ENCODE measurements at regions not wholly inside any gene's neighbourhood (a gene's known extent, or its start where the extent isn't known, plus 50 kb on each side); places are given as distances from the start of the nearest gene placed in this dataset.

DNA sequence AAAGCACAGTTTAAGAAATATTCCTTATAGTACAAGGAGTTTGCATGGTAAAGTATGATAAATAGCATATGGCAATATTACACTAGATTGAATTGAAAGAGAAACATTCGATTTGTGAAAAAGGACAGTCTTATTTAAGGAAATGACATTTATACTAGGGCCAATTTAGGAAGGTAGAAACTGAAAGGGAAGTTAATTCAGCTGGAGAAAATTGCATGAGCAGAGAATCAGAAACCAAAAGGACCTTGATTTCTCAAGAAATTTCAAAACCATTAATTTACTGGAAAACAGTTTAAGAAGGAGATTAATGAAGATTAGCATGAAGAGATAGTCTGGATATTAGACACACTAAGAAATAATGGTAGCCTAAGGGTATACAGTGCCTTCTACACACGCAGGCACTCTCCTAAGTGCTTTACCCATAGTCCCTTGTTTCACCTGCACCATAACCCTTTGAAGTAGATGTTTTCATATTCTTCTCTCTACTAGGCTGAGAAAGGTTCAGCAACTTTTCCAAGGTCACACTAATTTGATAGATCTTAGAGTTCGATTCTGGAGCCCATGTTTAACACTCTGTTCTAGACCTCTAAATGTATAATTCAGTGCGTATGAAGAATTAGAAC is 259.1 kb upstream of the SLIT2 start:
- no peak for DNase-seq

DNA sequence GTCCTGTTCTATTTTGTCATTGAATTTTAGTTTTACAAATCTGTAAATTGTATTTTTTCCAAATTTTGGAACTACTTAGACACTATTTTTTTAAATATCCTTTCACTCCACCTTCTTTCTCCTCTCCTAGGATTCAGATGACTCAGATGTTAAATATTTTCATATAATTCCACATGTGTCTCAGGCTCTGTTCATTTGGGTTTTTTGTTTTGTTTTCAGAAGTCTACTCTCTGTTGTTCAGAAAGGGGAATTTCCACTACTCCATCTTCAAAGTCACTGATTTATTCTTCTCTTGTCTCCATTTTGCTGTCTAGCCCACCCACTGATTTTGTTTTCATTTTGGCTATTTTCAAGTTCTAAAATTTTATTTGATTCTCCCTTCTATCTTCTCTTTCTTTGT is 264.0 kb upstream of the SLIT2 start:
- DNase-seq, result no peak

- DNase-seq, result no peak
These were observed 268.6 kb upstream of the SLIT2 start for GRCh38 chr4:19983072-19983471.

DNA sequence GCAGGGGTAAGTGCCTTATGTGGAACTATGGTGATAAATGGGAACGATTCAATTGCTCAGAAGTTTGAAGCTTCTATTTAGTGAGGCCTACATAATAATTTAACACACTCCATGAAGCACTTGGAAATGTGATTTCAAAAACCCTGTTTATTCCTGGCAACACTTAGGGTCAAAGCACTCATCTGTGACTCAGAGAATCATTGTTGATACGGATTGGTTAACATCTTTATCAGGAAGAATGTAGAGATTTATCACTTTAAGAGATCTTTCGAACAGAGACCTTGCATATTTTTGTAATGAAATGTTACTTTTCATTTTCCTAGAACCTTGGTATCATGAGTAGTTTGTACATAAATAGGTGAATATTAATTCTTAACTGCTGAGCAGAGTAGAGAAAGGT is 269.1 kb upstream of the SLIT2 start:
- no peak for DNase-seq

GRCh38 chr4:19971829-19972228 is 279.9 kb upstream of the SLIT2 start:
- no peak for DNase-seq

GRCh38 chr4:19969492-19969891 is 282.2 kb upstream of the SLIT2 start:
- no peak for DNase-seq

GRCh38 chr4:19961091-19961490 is 290.6 kb upstream of the SLIT2 start:
- DNase-seq, result no peak

DNA sequence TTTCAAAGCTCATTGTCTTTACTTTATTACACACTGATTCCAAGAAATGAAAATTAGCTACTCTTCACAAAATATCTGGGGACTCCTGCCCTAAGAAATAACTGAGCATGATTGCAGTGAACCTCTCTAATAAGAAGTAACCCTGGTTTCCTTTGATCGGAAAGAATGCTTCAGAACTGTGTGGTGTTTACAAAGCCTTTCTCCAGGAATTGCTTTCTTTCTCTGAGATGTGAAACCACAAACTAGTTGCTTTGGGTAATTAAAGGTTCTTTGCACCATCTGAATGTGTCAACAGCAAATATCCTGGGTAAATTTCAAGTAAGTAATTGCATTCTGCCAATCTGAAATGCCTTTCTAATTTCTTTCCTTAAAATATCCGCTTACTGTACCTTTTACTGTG is 292.9 kb upstream of the SLIT2 start:
- DNase-seq, result no peak

- DNase-seq, result peak; percentile 20
These were observed 304.4 kb upstream of the SLIT2 start for GRCh38 chr4:19947349-19947748.

DNA sequence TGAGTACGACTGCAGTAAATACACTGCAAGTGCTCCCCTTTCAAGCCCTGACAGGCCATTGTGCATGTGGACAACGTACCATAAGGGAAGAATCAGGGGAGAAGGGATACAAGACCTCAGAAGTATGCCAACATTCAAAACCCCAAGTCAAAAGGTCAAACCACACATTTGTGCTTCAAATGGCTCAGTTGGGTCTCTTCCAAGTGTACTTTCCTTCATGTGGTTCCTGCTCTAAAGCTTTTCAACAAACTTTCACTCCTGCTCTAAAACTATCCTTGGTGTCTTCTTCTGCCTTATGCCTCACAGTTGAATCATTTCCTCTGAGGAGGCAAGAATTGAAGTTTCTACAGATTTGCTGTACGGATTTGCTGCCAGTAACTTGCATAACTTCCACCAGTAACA is 305.7 kb upstream of the SLIT2 start:
- peak; percentile 62 for DNase-seq

DNA sequence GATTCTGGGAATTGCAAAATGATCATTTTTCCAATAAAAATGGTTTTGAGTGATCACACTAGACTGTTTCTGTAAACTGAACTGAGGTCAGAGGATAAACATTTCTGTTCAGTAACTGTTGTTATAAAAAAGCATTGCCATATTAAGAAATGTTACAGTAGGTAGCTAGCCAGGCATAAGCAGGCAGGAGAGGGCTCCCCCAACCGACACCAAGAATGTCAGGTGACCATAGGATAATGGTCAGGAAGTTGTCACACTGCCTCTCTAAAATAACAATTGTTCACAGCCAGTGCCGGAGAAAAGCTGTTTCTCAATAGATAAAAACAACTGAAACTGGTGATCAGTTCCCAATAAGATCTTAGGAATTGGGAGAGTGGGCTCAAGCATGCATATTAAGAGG is 306.2 kb upstream of the SLIT2 start:
- no peak for DNase-seq

DNA sequence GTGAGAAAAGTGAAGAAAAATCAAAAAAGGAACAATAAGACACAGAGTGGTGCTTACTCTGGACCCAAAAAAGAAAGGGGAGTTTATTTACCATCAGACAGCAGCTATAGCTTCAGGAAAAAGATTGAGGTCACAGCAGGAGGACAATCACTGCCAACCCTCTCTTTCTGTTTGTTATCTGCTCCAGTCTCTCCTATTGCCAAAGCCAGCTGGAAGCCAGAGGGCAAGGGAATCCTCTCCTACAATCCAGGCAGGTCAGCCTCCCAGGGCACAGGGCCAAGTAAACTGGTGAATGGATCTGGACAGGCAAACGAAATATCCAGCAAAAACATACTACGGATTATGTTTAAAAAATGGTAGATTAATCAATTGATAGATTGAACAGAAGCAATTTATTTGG is 306.9 kb upstream of the SLIT2 start:
- DNase-seq, result no peak

DNA sequence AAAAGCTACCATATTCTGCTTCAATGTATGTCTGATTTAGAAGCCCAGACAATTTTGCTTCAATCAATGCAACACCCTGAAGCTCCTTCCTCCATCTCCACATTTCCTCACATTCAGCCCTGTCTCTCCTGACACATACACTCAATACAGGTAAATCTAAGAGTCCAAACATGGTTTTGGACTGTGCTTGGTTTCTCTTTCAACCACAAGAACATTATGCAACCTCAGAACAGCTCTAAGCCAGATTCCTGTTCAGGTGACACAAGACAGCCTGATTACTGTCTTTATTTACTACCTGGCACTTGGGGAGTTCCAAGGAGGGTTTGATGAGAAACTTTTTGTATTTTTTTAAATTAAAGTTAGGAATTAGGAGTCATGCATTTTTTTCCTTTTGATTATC is 307.5 kb upstream of the SLIT2 start:
- no peak for DNase-seq

- no peak for DNase-seq
These were observed 310.3 kb upstream of the SLIT2 start for GRCh38 chr4:19941434-19941833.

DNA sequence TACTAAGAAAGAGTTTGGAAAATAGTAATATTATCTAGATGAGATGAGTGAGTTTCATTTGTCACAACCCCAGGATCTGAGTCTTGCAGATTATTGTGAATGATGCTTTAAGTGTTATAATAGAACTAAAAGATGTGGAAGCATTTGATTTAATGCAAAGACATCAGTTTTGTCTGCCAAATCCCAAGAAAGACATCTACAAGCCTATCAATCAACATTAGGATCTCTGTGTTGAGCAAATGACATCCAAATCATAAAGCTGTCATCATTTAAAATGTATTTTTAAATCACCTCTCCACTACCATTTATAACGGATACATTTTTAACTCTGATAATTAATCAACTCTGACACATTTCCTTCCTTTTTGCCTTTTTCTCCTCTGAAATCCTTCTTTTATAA is 310.8 kb upstream of the SLIT2 start:
- DNase-seq, result no peak

- no peak for DNase-seq
These were observed 315.2 kb upstream of the SLIT2 start for GRCh38 chr4:19936476-19936875.

DNA sequence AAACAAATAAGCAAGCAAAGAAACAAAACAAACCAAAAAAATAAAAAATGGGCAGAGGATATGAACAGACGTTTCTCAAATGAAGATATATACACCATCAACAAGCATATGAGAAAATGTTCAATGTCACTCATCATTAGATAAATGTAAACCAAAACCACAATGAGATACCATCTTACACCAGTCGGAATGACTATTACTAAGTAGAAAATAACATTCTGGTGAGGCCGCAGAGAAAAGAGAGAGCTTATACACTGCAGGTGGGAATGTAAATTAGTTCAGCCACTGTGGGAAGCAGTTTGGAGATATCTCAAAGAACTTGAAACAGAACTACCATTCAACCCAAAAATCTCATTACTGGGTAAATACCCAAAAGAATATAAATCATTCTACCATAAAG is 321.0 kb upstream of the SLIT2 start:
- no peak for DNase-seq

DNA sequence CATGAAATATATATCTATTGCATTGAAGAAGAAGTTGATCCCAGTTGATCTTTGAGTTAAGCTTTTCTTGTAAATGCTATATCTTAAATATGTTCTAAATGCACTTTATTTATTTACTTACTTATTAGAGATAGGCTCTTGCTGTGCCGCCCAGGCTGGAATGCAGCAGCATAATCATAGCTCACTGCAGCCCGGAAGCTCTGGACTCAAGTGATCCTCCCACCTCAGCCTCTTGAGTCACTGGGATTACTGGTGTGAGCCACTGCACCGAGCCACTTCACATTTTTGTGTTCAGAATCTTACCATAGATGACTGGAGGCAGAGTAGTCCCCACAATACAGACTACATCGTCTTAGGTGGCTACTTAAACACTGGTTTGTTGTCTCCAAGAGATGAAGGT is 324.3 kb upstream of the SLIT2 start:
- DNase-seq, result no peak

- no peak for DNase-seq
These were observed 326.2 kb upstream of the SLIT2 start for GRCh38 chr4:19925516-19925915.

- no peak for DNase-seq
These were observed 326.9 kb upstream of the SLIT2 start for GRCh38 chr4:19924761-19925160.

- no peak for DNase-seq
These were observed 336.4 kb upstream of the SLIT2 start for GRCh38 chr4:19915276-19915675.

- DNase-seq, result no peak
These were observed 338.1 kb upstream of the SLIT2 start for GRCh38 chr4:19913650-19914049.

- no peak for DNase-seq
These were observed 340.7 kb upstream of the SLIT2 start for GRCh38 chr4:19910861-19911525.

- DNase-seq, result no peak
These were observed 346.7 kb upstream of the SLIT2 start for GRCh38 chr4:19905024-19905423.

GRCh38 chr4:19888587-19888986 is 363.1 kb upstream of the SLIT2 start:
- no peak for DNase-seq

All from T1000 (cell line).